ENCODE measurements at regions not wholly inside any gene's neighbourhood (a gene's known extent, or its start where the extent isn't known, plus 50 kb on each side); places are given as distances from the start of the nearest gene placed in this dataset.
A peak's percentile ranks its signal among the peaks of the same experiment; 100 is the strongest.

DNA sequence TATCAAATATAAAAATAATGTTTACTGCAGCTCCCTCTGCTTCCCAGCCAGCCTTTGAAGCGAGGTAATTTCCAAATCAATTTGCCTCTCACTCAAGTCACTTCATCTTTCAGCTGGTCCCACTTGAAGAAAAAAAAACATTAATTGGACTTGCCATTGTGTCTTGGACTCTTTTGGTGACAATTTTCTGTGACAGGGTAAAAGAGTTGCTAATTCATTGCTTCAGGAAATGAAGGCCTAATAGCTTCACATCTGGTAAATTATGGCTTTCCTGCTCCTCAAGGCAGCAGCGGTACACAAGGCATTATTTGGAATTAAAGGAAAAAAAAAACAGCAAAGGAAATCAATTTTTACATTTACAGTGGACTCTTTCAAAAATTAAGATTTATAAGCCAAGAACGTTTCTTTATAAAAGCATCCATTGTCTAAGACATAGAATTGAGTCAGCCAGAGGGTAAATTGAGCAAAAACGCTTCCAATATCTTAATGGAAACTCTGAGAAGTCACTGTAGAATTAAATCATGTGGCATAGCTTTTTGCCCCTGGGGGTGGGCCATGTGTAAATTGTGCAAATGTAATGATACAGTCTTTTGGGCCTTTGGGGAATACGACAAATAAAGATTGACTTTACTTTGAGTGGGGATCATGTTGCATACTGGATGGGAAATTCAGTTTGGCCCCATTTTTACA lies 102.5 kb downstream of the LYPLAL1 start:
- H3K27ac Mint-ChIP-seq, result no peak overlapping the region

GRCh38 chr1:219273088-219273686 lies 99.5 kb downstream of the LYPLAL1 start:
- H3K4me3 Mint-ChIP-seq, result no peak overlapping the region
- intact Hi-C loops (cut with micrococcal nuclease), result no loop called here
- ChIA-PET POLR2A (ENCODE audit: partially characterized antibody) (no interaction called here), CTCF (ENCODE audit: partially characterized antibody) (no interaction called here)
- Histone ChIP-seq H3K4me1 (ENCODE audit: insufficient read depth, low read length) (no peaks in the 10 kb centered on the region), H3K9me3 (ENCODE audit: control insufficient read depth in 1 of 2, low read length in 2 of 2) (no peaks in the 10 kb centered on the region), H3K27ac (ENCODE audit: low read depth, low read length) (no peak overlapping the region), H3K36me3 (ENCODE audit: insufficient read depth, low read length) (no peaks in the 10 kb centered on the region), H3K4me3 (ENCODE audit: low read length in 2 of 2) (no peak overlapping the region), H3K27me3 (ENCODE audit: insufficient read depth, low read length) (no peaks in the 10 kb centered on the region)
- no peaks in the 10 kb centered on the region for H3K4me1 Mint-ChIP-seq
- DNase-seq, result no peak
- no peak overlapping the region for H3K27ac Mint-ChIP-seq
- H3K36me3 Mint-ChIP-seq, result peaks cover 0 to 12% of the 10 kb centered on the region in 2 donors
- H3K27me3 Mint-ChIP-seq, result no peaks in the 10 kb centered on the region
- peaks cover 0 to 6% (median 0%) of the 10 kb centered on the region in 8 donors for H3K9me3 Mint-ChIP-seq

More for the DNA sequence above, 102.5 kb downstream of the LYPLAL1 start:
- Mint-ChIP-seq H3K4me1 (no peaks in the 10 kb centered on the region), H3K36me3 (peaks cover 0 to 8% of the 10 kb centered on the region in 2 donors), H3K9me3 (peaks cover 0 to 6% (median 0%) of the 10 kb centered on the region in 8 donors), H3K27me3 (no peaks in the 10 kb centered on the region), H3K4me3 (no peak overlapping the region)
- Histone ChIP-seq H3K9me3 (ENCODE audit: control insufficient read depth in 1 of 2, low read length in 2 of 2) (no peaks in the 10 kb centered on the region), H3K27ac (ENCODE audit: low read depth, low read length) (no peak overlapping the region), H3K4me1 (ENCODE audit: insufficient read depth, low read length) (no peaks in the 10 kb centered on the region), H3K27me3 (ENCODE audit: insufficient read depth, low read length) (no peaks in the 10 kb centered on the region), H3K4me3 (ENCODE audit: low read length in 2 of 2) (no peak overlapping the region), H3K36me3 (ENCODE audit: insufficient read depth, low read length) (no peaks in the 10 kb centered on the region)
- DNase-seq, result no peak
- ChIA-PET POLR2A (ENCODE audit: partially characterized antibody) (no interaction called here), CTCF (ENCODE audit: partially characterized antibody) (no interaction called here)
- intact Hi-C loops (cut with micrococcal nuclease), result no loop called here

DNA sequence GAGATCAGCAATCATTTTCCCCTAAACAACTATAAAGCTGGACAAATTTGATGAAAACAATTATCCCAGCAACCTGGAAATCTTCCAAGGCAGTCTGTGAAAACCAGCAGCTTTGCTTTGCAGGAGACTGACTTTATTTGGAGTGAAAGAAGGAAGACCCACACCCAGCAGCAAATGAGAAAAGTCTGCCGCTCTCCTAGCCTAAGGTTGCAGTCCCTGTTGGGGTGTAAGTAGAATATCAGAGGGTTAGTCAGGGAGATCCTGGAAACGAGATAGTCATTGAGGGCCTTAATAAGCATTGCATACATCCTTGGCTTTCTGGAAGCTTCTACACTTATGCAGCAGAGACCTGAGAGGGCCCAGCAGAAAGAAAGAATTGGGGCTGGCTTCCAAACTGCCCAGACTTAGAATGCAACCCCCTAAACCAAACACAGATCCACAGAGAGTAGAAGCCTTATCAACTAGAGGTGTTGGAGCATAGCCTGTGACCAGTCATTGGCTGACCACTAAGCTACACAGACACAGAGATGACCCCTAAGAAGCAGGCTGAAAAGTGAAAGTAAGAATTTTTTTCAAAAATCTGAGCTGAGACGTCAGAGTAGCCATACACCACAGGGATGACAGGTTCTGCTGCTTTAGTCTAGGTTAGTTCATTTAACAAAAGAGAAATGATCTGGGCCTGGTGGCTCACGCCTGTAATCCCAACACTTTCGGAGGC lies 98.3 kb downstream of the LYPLAL1 start:
- Mint-ChIP-seq H3K4me1 (no peaks in the 10 kb centered on the region), H3K27me3 (no peaks in the 10 kb centered on the region), H3K9me3 (peaks cover 0 to 4% (median 0%) of the 10 kb centered on the region in 8 donors), H3K36me3 (peaks cover 0 to 12% of the 10 kb centered on the region in 2 donors), H3K27ac (no peak overlapping the region), H3K4me3 (no peak overlapping the region)
- H3K9me3 ChIP-seq (ENCODE audit: control insufficient read depth in 1 of 2, low read length in 2 of 2), result no peaks in the 10 kb centered on the region
- H3K36me3 ChIP-seq (ENCODE audit: insufficient read depth, low read length), result no peaks in the 10 kb centered on the region
- no peak overlapping the region for H3K4me3 ChIP-seq (ENCODE audit: low read length in 2 of 2)
- H3K4me1 ChIP-seq (ENCODE audit: insufficient read depth, low read length), result no peaks in the 10 kb centered on the region
- POLR2A ChIA-PET (ENCODE audit: partially characterized antibody), result no interaction called here
- DNase-seq, result no peak
- intact Hi-C loops (cut with micrococcal nuclease), result no loop called here
- no peak overlapping the region for H3K27ac ChIP-seq (ENCODE audit: low read depth, low read length)
- CTCF ChIA-PET (ENCODE audit: partially characterized antibody), result no interaction called here
- no peaks in the 10 kb centered on the region for H3K27me3 ChIP-seq (ENCODE audit: insufficient read depth, low read length)

DNA sequence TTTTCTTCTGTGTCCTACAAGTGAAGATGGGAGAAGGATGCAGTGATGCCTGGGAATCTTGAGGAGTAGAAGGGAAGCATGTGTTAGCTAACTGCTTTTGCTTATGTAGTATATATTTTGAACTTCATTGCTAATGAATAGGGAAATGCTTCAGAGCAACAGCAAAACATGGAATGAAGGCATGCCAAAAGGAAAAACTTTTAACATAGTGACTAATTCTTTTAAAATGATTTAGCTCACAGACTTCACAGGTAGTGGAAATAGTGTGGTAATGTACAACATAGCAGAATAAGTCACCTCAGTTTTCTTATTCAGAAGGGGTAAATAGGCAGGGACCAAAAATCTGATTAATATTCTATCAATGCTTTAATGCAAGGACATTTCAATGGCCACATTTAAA lies 95.5 kb downstream of the LYPLAL1 start:
- no peaks in the 10 kb centered on the region for H3K27me3 Mint-ChIP-seq
- no peaks in the 10 kb centered on the region for H3K9me3 ChIP-seq (ENCODE audit: control insufficient read depth in 1 of 2, low read length in 2 of 2)
- peaks cover 0 to 12% of the 10 kb centered on the region in 2 donors for H3K36me3 Mint-ChIP-seq
- H3K4me3 ChIP-seq (ENCODE audit: low read length in 2 of 2), result no peak overlapping the region
- no peaks in the 10 kb centered on the region for H3K36me3 ChIP-seq (ENCODE audit: insufficient read depth, low read length)
- no peaks in the 10 kb centered on the region for H3K27me3 ChIP-seq (ENCODE audit: insufficient read depth, low read length)
- DNase-seq, result no peak
- H3K9me3 Mint-ChIP-seq, result no peaks in the 10 kb centered on the region
- intact Hi-C loops (cut with micrococcal nuclease), result no loop called here
- H3K4me1 Mint-ChIP-seq, result no peaks in the 10 kb centered on the region
- H3K4me3 Mint-ChIP-seq, result no peak overlapping the region
- POLR2A ChIA-PET (ENCODE audit: partially characterized antibody), result no interaction called here
- no peak overlapping the region for H3K27ac ChIP-seq (ENCODE audit: low read depth, low read length)
- CTCF ChIA-PET (ENCODE audit: partially characterized antibody), result no interaction called here
- H3K27ac Mint-ChIP-seq, result peak overlapping the region in 1 of 7 donors; percentile 72
- H3K4me1 ChIP-seq (ENCODE audit: insufficient read depth, low read length), result no peaks in the 10 kb centered on the region

- peaks cover 0 to 22% (median 11%) of the 10 kb centered on the region in 8 donors for H3K9me3 Mint-ChIP-seq
- H3K4me1 Mint-ChIP-seq, result no peaks in the 10 kb centered on the region
- no peak overlapping the region for H3K4me3 Mint-ChIP-seq
- Histone ChIP-seq H3K9me3 (ENCODE audit: control insufficient read depth in 1 of 2, low read length in 2 of 2) (no peaks in the 10 kb centered on the region), H3K4me1 (ENCODE audit: insufficient read depth, low read length) (no peaks in the 10 kb centered on the region), H3K27ac (ENCODE audit: low read depth, low read length) (no peak overlapping the region), H3K36me3 (ENCODE audit: insufficient read depth, low read length) (no peaks in the 10 kb centered on the region), H3K4me3 (ENCODE audit: low read length in 2 of 2) (no peak overlapping the region), H3K27me3 (ENCODE audit: insufficient read depth, low read length) (no peaks in the 10 kb centered on the region)
- ChIA-PET POLR2A (ENCODE audit: partially characterized antibody) (no interaction called here), CTCF (ENCODE audit: partially characterized antibody) (no interaction called here)
- intact Hi-C loops (cut with micrococcal nuclease), result no loop called here
- no peak for DNase-seq
- H3K36me3 Mint-ChIP-seq, result peaks cover 3 to 12% of the 10 kb centered on the region in 2 donors
- H3K27me3 Mint-ChIP-seq, result no peaks in the 10 kb centered on the region
- H3K27ac Mint-ChIP-seq, result no peak overlapping the region
These were observed 92.8 kb downstream of the LYPLAL1 start for GRCh38 chr1:219266524-219266923.

- POLR2A ChIA-PET (ENCODE audit: partially characterized antibody), result no interaction called here
- H3K27ac ChIP-seq (ENCODE audit: low read depth, low read length), result no peak overlapping the region
- H3K27me3 ChIP-seq (ENCODE audit: insufficient read depth, low read length), result no peaks in the 10 kb centered on the region
- intact Hi-C loops (cut with micrococcal nuclease), result no loop called here
- H3K36me3 ChIP-seq (ENCODE audit: insufficient read depth, low read length), result no peaks in the 10 kb centered on the region
- no peak overlapping the region for H3K4me3 ChIP-seq (ENCODE audit: low read length in 2 of 2)
- Mint-ChIP-seq H3K27ac (no peak overlapping the region), H3K9me3 (peaks cover 0 to 31% (median 13%) of the 10 kb centered on the region in 8 donors), H3K4me3 (no peak overlapping the region), H3K4me1 (no peaks in the 10 kb centered on the region), H3K27me3 (no peaks in the 10 kb centered on the region), H3K36me3 (peaks cover 3 to 10% of the 10 kb centered on the region in 2 donors)
- no peak for DNase-seq
- CTCF ChIA-PET (ENCODE audit: partially characterized antibody), result no interaction called here
- no peaks in the 10 kb centered on the region for H3K4me1 ChIP-seq (ENCODE audit: insufficient read depth, low read length)
- H3K9me3 ChIP-seq (ENCODE audit: control insufficient read depth in 1 of 2, low read length in 2 of 2), result no peaks in the 10 kb centered on the region
These were observed 91.4 kb downstream of the LYPLAL1 start for GRCh38 chr1:219265026-219265515.

DNA sequence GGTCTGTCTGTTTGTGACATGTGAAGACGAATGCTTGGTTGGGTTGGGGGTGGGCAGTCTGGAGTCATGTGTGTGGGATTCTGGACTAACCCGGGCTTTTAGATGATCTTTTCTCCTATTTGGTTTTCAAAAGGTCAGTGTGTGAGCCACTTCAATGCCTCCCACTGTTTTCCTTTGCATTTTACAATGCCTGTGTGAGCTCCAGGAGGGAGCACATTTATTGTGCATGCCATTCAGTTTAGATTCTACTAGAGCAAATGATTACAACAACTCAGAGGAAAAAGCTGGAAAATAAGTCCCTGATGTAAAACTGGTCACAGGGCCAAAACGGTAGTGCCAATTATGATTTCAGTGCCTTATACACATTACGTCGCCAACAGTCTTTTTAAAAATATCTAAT lies 90.9 kb downstream of the LYPLAL1 start:
- ChIA-PET CTCF (ENCODE audit: partially characterized antibody) (no interaction called here), POLR2A (ENCODE audit: partially characterized antibody) (no interaction called here)
- H3K36me3 Mint-ChIP-seq, result peaks cover 3 to 8% of the 10 kb centered on the region in 2 donors
- H3K4me3 Mint-ChIP-seq, result no peak overlapping the region
- peaks cover 0 to 32% (median 13%) of the 10 kb centered on the region in 8 donors for H3K9me3 Mint-ChIP-seq
- Histone ChIP-seq H3K4me3 (ENCODE audit: low read length in 2 of 2) (no peak overlapping the region), H3K36me3 (ENCODE audit: insufficient read depth, low read length) (no peaks in the 10 kb centered on the region), H3K27ac (ENCODE audit: low read depth, low read length) (no peak overlapping the region), H3K9me3 (ENCODE audit: control insufficient read depth in 1 of 2, low read length in 2 of 2) (no peaks in the 10 kb centered on the region), H3K27me3 (ENCODE audit: insufficient read depth, low read length) (no peaks in the 10 kb centered on the region), H3K4me1 (ENCODE audit: insufficient read depth, low read length) (no peaks in the 10 kb centered on the region)
- no peaks in the 10 kb centered on the region for H3K27me3 Mint-ChIP-seq
- H3K27ac Mint-ChIP-seq, result no peak overlapping the region
- intact Hi-C loops (cut with micrococcal nuclease), result no loop called here
- DNase-seq, result no peak
- H3K4me1 Mint-ChIP-seq, result no peaks in the 10 kb centered on the region
